ENCODE measurements at regions not wholly inside any gene's neighbourhood (a gene's known extent, or its start where the extent isn't known, plus 50 kb on each side); places are given as distances from the start of the nearest gene placed in this dataset.
"Not testable (repeated sequence)": the region's sequence is repeated elsewhere in the genome, so short reads cannot be mapped to it uniquely, and the experiment has no call there.

DNA sequence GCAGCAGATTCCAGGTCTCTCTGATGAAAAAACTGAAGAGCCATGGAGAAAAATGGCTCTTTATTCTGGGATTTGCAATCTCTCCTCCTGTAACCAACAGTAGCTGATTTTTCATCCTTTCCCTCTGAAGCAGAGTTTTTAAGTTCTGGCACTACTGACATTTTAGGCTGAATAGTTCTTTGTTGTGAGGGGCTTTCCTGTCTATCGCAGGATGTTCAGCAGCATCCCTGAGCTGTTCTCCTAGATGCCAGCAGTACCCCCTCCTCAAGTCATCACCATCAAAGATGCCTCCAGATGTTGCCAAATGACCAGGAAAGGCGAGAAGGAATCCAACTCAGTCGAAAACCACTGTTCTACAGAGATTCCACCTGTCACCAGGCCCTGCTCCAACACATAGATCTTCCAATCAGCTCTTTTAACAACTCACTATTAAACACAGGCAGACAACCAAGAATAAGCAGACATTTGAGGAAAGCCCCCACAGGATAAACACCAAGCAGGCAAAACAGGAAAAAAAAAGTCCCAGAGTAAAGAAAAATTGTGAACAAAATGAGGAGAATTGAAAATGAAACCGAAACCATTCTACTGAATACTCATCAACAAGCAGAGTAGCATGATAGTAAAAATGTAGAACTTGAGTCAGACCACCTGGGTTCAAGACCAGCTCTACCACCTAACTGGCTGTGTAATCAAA lies 124.8 kb downstream of the MPP7 start:
- ATAC-seq (peak; percentile 93), DNase-seq (ENCODE audit: low spot score in 2 of 2) (peak in 1 of 2 donors; percentile 64)
- no peaks in the 10 kb centered on the region for H3K9me3 Mint-ChIP-seq
- H3K4me3 Mint-ChIP-seq, result peak overlapping the region; percentile 82
- peaks cover 6% of the 10 kb centered on the region for H3K36me3 Mint-ChIP-seq
- peaks cover 27% of the 10 kb centered on the region for H3K4me1 Mint-ChIP-seq
- peak overlapping the region; percentile 99 for H3K27ac Mint-ChIP-seq

DNA sequence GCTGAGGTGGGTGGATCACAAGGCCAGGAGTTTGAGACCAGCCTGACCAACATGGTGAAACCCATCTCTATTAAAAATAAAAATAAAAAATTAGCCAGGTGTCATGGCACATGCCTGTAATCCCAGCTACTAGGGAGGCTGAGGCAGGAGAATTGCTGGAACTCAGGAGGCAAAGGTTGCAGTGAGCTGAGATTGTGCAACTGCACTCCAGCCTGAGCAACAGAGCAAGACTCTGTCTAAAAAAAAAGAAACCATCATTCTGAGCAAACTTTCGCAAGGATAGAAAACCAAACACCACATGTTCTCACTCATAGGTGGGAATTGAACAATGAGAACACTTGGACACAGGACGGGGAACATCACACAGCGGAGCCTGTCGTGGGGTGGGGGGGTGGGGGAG lies 126.4 kb downstream of the MPP7 start:
- not testable (repeated sequence) for ATAC-seq; H3K36me3 Mint-ChIP-seq; H3K4me3 Mint-ChIP-seq; DNase-seq (ENCODE audit: low spot score in 2 of 2); H3K9me3 Mint-ChIP-seq
- Mint-ChIP-seq H3K4me1 (peaks cover 27% of the 10 kb centered on the region), H3K27ac (peak overlapping the region; percentile 35)

DNA sequence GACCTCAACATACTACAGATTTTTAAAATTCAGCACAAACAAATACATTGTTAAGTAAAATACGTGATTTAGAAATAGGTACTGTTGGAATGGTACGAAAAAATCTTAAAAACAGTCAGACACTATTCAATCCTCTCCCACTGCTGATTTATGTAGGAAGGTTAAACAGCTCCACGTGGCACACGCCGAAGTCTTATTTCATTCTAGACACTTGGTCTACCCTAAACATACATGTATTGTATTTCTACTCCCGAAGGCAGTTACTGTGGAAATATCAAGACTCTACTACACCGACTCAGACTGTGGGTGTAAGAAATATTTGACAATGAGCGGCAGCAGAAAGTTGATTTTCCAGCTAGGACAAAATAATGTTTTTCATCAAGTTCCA lies 130.6 kb downstream of the MPP7 start:
- no peak for DNase-seq (ENCODE audit: low spot score in 2 of 2)
- Mint-ChIP-seq H3K4me3 (no peak overlapping the region), H3K36me3 (no peaks in the 10 kb centered on the region), H3K9me3 (no peaks in the 10 kb centered on the region), H3K4me1 (peaks cover 16% of the 10 kb centered on the region), H3K27ac (no peak overlapping the region)
- no peak for ATAC-seq

DNA sequence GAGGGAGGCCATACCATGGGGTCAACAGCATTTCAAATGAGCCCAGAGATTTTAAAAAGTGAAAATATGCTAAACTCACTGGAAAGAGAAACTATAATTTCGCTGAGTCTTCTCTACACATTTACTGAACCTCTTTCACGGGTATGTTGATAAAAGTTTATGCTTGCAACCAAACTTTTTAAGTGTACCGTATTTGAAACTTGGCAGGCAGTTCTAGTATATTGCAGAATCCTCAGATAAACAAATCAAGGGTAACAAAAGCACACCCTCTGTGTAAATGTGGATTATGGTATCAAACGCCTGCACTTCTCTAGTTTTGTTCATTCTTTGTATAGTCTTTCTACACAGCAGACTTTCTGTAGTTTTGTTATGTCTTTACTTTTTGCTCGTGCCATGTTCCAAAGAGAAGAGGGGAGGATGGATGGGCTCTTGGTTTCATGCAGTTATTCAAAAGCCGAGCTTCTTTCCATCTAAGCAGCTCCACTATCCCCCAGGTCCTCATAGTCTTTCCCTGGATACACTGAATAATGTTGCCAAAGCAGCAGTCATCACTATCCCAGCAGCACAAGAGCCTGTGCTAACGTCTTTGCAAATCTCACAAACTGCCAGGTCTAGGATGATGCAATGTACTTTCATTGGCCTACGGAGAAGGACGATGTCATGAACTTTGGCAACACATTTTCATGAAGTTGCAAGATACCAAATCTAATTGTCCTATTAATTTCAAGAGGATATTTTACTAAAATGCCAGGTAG lies 131.2 kb downstream of the MPP7 start:
- H3K27ac Mint-ChIP-seq, result no peak overlapping the region

DNA sequence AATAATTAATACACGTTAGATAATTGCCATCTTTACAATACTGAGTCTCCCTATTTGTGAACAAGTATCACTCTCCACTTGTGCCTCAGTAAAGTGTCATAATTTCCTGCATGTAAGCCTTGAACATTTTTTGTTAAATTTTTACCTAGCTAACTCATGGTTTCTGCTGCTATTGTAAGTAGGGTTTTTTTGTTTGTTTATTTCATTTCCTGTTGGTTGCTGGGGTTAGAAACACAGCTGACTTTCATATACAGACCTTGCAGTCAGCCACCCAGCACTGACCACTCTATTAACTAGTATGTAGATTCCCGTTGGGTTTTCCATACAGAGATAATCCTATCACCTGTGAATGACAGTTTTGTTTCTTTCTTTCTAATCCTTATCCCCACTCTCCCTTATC lies 133.3 kb downstream of the MPP7 start:
- no peak for ATAC-seq

More for the DNA sequence above, 131.2 kb downstream of the MPP7 start:
- Mint-ChIP-seq H3K4me1 (peaks cover 14% of the 10 kb centered on the region), H3K36me3 (no peaks in the 10 kb centered on the region), H3K4me3 (no peak overlapping the region), H3K9me3 (no peaks in the 10 kb centered on the region)
- DNase-seq (ENCODE audit: low spot score in 2 of 2) (no peak), ATAC-seq (no peak)

DNA sequence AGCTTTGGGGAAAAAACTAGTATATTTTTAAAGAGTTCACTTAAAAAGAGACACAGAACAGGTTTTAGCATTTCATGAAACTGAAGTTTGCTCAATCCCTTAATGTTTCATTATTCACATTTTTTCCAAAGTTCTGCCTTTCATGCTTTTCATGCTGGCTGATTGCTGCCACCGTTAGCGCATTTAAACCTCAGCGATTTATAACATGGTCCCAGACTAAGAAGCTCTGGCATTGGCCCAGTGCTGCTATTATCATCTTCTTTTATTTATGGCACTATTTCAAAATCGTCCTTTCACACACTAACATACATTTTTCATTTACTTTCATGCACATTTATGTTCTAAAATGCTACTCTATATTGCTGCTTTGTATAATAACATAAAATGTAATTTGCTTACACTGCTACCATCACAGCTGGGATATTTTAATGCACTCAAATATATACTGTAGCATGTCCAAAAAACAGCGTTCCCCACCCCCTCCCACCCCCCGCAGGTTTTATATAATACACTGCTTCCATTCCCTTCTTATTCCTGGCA lies 141.9 kb downstream of the MPP7 start:
- Mint-ChIP-seq H3K4me3 (no peak overlapping the region), H3K9me3 (peaks cover 2% of the 10 kb centered on the region), H3K4me1 (peaks cover 16% of the 10 kb centered on the region), H3K27ac (no peak overlapping the region), H3K36me3 (no peaks in the 10 kb centered on the region)
- DNase-seq (ENCODE audit: low spot score in 2 of 2), result no peak
- no peak for ATAC-seq

More for the DNA sequence above, 133.3 kb downstream of the MPP7 start:
- Mint-ChIP-seq H3K4me1 (peaks cover 5% of the 10 kb centered on the region), H3K36me3 (no peaks in the 10 kb centered on the region), H3K27ac (no peak overlapping the region), H3K9me3 (no peaks in the 10 kb centered on the region), H3K4me3 (no peak overlapping the region)
- no peak for DNase-seq (ENCODE audit: low spot score in 2 of 2)

DNA sequence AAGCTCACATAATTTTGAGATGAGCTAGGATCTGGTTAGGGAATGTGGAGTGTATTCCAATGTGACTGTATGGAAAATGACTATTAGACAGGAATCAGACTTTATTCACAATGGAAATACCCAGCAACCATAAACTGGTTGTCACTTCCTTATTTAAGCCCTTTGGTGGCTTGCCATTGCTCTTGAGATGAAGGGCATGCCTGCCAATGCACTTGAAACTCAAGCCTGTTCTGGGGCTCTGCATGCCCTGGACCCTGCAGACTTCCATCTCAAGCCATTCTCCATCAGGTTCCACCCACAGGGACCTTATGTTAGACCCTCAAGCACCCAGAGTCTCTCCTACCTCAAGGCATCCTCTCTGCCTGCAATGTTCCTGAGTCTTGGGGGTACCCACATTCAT lies 145.5 kb downstream of the MPP7 start:
- DNase-seq (ENCODE audit: low spot score in 2 of 2) (no peak), ATAC-seq (no peak)
- H3K4me1 Mint-ChIP-seq, result peaks cover 5% of the 10 kb centered on the region
- no peaks in the 10 kb centered on the region for H3K36me3 Mint-ChIP-seq
- H3K4me3 Mint-ChIP-seq, result no peak overlapping the region
- no peaks in the 10 kb centered on the region for H3K9me3 Mint-ChIP-seq
- H3K27ac Mint-ChIP-seq, result no peak overlapping the region

DNA sequence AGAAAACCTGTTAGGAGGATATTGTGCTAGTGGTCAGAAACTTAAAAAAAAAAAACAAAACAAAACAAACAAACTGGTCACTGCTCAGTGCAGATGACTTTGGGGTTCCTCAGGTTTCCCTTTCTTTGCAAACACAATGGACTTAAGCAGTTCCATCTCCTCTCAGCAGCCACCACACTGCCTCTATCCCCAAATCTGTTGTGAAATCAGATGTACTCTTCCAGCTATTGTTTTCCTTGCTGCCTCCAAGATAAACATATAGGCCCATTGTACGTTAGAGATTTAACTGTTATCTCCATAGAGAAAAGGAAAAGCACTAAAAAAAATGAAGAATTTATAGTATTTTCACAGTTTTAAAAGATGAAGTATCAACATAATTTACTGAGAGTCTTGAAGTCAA lies 147.1 kb downstream of the MPP7 start:
- no peaks in the 10 kb centered on the region for H3K9me3 Mint-ChIP-seq
- H3K4me3 Mint-ChIP-seq, result no peak overlapping the region
- ATAC-seq, result no peak

DNA sequence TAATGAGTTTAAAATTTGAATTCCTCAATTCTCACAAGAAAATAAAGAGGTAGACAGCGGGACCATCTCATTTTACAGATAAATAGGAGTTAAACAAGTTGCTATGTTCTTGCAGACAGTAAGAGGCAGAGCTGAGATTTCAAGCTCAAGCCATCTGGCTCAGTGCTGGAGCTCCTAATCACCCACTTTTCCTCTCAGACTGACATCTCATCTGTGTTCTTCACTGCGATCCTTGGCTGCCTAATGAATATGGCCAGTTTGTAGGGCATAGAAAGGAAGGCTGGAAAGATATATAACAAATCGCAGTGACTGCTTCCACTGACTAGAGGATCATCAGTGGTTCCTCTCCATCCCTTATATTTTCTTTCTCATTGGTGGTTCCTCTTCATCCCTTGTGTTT lies 151.2 kb downstream of the MPP7 start:
- Mint-ChIP-seq H3K4me1 (no peaks in the 10 kb centered on the region), H3K4me3 (no peak overlapping the region), H3K9me3 (no peaks in the 10 kb centered on the region), H3K27ac (no peak overlapping the region), H3K36me3 (no peaks in the 10 kb centered on the region)
- ATAC-seq, result no peak
- DNase-seq (ENCODE audit: low spot score in 2 of 2), result no peak

More for the DNA sequence above, 147.1 kb downstream of the MPP7 start:
- no peak for DNase-seq (ENCODE audit: low spot score in 2 of 2)
- Mint-ChIP-seq H3K27ac (no peak overlapping the region), H3K36me3 (no peaks in the 10 kb centered on the region), H3K4me1 (peaks cover 5% of the 10 kb centered on the region)

DNA sequence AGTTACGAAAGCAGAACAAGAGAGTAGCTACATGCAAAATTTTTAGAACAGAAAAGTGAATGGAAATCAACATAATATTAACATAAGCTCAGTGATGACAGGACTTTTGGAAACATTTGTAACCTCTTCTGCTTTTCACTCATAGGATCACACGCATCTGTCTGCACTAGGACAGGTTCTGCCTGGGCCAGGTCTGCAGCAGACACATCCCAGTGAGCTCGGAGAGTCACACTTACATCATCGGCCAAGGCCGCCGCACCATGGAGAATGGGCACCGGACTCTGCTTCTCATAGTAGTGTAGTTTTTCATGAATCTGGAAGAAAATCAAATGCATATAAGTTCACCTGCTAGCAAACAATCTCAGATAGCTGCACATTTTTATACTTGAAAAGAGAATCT lies 150.9 kb upstream of the ODAD2 start:
- ATAC-seq (no peak), DNase-seq (ENCODE audit: low spot score in 2 of 2) (no peak)
- no peak overlapping the region for H3K27ac Mint-ChIP-seq
- H3K4me3 Mint-ChIP-seq, result no peak overlapping the region
- no peaks in the 10 kb centered on the region for H3K9me3 Mint-ChIP-seq
- H3K4me1 Mint-ChIP-seq, result no peaks in the 10 kb centered on the region
- H3K36me3 Mint-ChIP-seq, result no peaks in the 10 kb centered on the region

DNA sequence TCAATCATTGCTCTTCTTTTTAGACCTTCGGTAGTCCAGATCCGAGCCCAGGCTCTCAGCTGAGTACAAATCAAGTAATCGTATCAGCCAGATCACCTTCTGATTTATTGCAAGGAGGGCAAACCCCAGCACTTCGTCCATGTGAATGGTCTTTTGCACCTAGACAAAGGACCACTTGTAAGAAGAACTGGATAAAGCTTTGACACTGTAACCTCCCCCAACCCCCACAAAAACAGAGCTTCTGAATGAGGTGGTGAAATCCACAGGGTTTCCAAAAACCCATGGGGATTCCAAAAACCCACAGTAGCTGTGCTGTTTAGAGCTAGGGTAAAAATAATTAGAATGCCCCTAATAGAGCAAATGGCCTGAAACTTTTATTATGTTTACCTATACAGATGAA lies 148.8 kb upstream of the ODAD2 start:
- Mint-ChIP-seq H3K27ac (no peak overlapping the region), H3K9me3 (no peaks in the 10 kb centered on the region), H3K36me3 (no peaks in the 10 kb centered on the region), H3K4me3 (no peak overlapping the region), H3K4me1 (no peaks in the 10 kb centered on the region)
- ATAC-seq (no peak), DNase-seq (ENCODE audit: low spot score in 2 of 2) (no peak)

DNA sequence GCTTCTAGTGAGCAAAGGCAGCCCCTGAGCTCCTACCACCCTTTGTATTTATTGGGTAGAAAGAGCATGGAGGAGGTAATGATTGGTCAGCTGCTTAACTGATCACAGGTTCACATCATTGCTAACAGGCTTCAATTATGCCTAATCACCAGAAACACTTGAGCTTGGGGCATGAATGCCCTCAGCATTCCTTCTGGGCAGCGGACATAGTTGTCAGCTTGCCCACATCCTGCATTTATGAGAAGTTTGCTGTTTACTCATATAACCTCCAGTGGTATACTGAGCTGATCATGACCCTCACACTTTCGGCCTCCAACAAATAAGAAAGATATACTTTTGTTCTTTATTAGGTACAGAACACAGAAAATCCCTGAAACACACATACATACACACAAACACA lies 140.3 kb upstream of the ODAD2 start:
- Mint-ChIP-seq H3K4me1 (no peaks in the 10 kb centered on the region), H3K27ac (no peak overlapping the region), H3K36me3 (no peaks in the 10 kb centered on the region), H3K9me3 (peaks cover 16% of the 10 kb centered on the region), H3K4me3 (no peak overlapping the region)
- no peak for DNase-seq (ENCODE audit: low spot score in 2 of 2)
- ATAC-seq, result no peak

DNA sequence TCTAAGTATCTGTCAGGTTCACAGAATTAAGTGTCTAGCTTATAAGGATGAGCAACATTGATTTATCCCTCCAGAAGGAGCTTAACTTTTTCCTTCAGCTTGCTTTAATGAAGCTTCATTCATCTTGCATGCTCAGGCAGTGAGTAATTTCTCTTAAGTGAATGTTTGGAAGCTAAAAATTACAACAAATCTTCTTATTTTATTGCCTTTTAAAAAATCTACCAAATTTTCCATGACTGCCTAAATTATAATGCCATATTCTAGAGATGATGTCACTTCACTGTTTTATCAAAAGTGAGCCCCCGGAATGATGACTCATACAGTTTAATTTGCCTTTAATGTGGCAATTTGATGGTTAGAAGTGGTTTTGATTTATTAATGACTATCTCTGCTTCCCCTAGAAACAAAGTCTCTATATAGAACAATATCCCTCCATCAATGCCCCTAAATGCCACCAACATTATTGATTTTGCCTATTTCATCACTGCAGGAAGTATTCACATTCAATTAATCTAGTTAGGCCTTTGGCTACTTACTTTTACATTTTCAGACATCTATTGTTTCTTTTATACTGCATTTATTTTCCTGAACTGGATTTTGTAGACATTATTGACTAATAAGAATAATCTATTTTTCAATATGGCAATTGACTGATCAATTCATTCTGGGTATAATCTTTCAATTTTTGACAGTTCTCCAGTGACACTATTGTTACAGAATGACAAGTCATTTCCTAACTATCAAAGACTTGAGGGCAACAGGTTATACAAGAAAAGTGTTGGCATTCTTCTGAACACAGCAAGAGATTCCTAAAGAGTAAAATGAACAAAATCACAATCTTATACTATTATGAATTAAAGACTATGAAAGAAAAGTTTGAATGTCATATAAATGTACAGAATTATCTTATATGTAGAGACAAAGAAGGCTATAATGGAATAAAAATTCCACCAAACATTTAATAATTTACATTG lies 139.3 kb upstream of the ODAD2 start:
- no peaks in the 10 kb centered on the region for H3K36me3 Mint-ChIP-seq
- no peak overlapping the region for H3K27ac Mint-ChIP-seq
- H3K4me1 Mint-ChIP-seq, result no peaks in the 10 kb centered on the region
- H3K4me3 Mint-ChIP-seq, result no peak overlapping the region
- H3K9me3 Mint-ChIP-seq, result peaks cover 16% of the 10 kb centered on the region
- DNase-seq (ENCODE audit: low spot score in 2 of 2), result no peak
- no peak for ATAC-seq

DNA sequence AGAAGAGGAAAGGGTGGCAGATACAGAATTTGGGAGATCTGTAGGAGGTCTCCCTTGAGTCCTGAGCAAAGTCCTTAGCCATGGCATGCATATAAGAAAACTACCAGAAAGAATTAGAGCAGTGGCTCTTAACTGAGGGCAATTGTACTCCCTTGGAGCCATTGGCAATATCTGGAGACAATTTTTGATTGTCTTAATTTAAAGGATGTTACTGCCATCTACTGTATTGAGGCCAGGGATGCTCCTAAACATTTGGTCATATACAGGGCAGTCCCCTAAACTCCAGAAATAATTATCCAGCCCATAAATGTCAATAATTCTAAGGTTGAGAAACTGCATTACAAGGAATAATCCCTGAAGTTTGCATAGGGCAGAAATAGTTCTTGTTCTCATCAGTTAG lies 136.4 kb upstream of the ODAD2 start:
- Mint-ChIP-seq H3K27ac (no peak overlapping the region), H3K4me3 (no peak overlapping the region), H3K36me3 (no peaks in the 10 kb centered on the region), H3K4me1 (no peaks in the 10 kb centered on the region), H3K9me3 (peaks cover 16% of the 10 kb centered on the region)
- no peak for ATAC-seq
- no peak for DNase-seq (ENCODE audit: low spot score in 2 of 2)

DNA sequence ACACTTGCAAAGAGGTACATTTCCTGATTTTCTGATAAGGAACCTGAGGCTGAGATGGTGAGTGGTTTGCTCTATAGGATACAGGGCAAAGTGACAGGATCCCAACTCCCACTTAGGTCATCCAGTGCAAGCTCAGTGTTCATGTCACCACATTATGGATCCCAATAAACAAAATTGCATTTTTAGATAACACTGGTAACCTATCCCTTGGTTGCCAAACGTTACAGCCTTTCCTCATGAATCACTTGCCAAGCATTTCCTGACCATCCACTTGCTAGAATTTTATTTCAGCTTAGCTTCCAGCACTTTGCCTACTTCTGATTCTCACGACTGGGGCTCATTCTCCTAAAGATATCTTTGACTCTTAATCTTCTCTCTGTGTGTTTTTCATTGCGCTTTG lies 131.4 kb upstream of the ODAD2 start:
- ATAC-seq, result no peak
- peaks cover 3% of the 10 kb centered on the region for H3K9me3 Mint-ChIP-seq
- no peak overlapping the region for H3K4me3 Mint-ChIP-seq
- H3K4me1 Mint-ChIP-seq, result peaks cover 17% of the 10 kb centered on the region
- DNase-seq (ENCODE audit: low spot score in 2 of 2), result no peak
- H3K36me3 Mint-ChIP-seq, result no peaks in the 10 kb centered on the region
- no peak overlapping the region for H3K27ac Mint-ChIP-seq

Data from stimulated activated effector memory CD8-positive, alpha-beta T cell treated with anti-CD3 and anti-CD28 coated beads, Interleukin-12 subunit alpha, Interleukin-12 subunit beta, amount 100 ng/mL, for 72 hours (primary cell).